Right renal cortex interstitium (tissue), 3 donors: ENCODE measurements at regions not wholly inside any gene's neighbourhood (a gene's known extent, or its start where the extent isn't known, plus 50 kb on each side); places are given as distances from the start of the nearest gene placed in this dataset.

Source experiments
- DNase-seq, 3 donors: peaks; one replicate each; pipeline ENCODE4 v3.0.0-alpha.2; 2013; ENCODE audit warnings: low read depth in 3 of 3, low spot score in 2 of 3

DNA sequence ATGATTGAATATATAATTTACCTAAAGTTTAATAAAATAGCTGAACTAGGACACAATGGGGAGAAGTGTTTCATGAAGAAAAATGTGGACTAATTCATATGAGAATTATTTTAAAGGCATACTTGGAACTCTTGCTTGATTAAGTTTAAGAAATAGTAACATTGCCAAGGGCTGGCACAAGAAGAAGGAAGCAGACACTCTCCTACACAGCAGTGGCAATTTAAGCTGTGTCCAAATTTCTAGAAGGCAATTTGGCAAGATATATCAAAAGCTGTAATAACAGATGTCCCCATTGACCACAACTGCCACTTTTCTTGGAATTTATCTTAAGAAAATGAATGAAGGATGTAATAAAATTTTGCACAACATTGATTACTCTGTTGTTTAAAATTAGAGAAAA lies 209.5 kb upstream of the S100G start:
- no peak for DNase-seq

GRCh38 chrX:16444353-16444752 lies 205.6 kb upstream of the S100G start:
- DNase-seq: no peak

GRCh38 chrX:16445166-16445752 lies 204.7 kb upstream of the S100G start:
- no peak for DNase-seq

GRCh38 chrX:16451334-16451733 lies 198.6 kb upstream of the S100G start:
- no peak for DNase-seq

GRCh38 chrX:16454926-16455325 lies 195.0 kb upstream of the S100G start:
- DNase-seq: no peak

- no peak for DNase-seq
Observed at GRCh38 chrX:16457239-16457638, 192.7 kb upstream of the S100G start.

- DNase-seq: no peak
Observed at GRCh38 chrX:16458208-16458607, 191.8 kb upstream of the S100G start.

DNA sequence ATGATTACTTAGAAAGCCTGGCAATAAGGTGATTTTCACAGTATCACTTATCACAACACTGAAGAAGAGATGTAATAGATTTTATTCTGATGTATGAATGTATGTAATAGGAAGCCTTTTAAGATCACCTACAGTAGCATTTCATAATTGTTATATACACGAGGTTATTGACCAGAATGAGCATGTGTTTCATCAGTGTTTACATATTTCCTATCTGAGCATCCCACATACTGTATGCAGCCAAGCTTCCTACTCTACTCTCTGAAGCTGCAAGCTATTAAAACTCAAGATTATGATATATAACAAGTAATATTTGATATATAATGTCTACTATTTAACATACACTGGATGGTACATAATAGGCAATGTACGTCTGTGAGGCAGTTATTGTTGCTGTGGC lies 190.9 kb upstream of the S100G start:
- no peak for DNase-seq

- DNase-seq: no peak
Observed at GRCh38 chrX:16461968-16462367, 188.0 kb upstream of the S100G start.

- no peak for DNase-seq
Observed at GRCh38 chrX:16462912-16463311, 187.0 kb upstream of the S100G start.

GRCh38 chrX:16464369-16464768 lies 185.6 kb upstream of the S100G start:
- no peak for DNase-seq

- no peak for DNase-seq
Observed at GRCh38 chrX:16465081-16465876, 184.7 kb upstream of the S100G start.

DNA sequence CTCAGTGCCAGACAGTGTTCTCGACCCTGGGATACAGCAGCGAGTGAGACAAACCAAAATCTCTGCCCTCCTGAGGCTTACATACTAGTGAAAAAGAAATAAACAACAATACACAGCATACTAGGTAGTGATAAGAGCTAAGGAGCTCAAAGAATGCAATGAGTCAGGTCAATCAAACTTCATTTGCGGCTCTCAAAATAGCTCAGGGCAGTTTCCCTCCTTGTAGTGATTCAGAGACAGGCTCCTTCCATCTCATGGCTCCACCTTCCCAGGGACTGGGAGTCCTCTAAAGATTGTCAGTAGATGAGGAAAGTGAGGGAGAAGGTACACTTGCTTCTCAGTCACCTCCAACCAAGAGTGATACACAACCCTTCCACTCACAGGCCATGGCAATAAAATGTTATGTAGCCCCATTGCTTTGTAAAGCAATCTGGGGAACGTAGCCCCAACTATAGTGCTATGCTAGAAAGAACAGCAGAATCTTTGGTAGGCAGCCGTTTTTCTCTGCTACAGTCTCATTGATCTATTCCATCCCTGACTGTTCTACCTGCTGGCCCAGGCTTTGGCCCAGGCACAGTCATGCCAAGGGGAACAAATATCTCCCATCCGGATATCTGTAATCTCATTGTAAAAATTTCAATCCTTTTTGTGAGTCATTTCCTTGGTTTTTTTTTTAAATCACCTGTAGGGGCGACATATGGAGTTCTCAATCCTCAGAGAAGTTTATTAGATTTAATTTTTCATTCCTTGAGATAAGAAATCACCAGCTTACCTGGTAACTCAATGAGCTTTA lies 183.1 kb upstream of the S100G start:
- DNase-seq: no peak

DNA sequence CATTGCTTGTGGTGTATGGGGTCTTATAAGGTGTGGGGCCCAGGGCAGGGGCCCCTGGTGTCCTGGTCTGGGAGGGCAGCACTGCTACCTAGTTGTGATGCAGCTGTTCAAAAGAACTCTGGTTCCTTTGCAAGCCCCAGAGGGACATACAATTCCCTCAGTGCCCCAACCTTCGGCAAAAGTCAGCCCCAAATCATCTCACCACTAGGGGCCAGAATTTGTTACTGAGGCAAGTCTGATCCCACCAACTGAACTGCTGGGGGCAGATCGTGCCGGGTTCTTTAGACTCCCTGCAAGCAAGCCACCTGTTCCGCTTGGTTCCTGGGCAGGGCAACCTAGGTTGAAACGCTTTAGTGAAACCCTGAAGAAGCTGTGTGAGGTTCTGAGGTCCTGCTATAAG lies 180.1 kb upstream of the S100G start:
- DNase-seq: no peak

DNA sequence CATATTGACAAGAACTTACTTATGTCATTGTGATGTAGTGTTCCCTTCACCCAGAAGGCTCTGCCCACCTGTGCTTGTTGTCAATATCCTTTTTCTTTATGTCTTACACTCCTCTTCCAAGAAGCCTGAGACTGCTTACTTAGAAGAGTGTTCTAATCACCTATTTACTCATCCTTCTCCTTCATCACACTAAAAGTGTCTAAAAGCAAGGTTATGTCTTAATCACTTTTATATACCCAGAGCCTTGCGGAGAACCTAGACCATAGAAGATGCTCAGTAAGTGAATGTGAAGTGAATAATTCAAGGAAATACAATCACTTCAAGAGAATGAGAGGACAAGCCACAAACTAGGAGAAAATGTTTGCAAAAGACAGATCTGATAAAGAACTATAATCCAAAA lies 177.6 kb upstream of the S100G start:
- no peak for DNase-seq

DNA sequence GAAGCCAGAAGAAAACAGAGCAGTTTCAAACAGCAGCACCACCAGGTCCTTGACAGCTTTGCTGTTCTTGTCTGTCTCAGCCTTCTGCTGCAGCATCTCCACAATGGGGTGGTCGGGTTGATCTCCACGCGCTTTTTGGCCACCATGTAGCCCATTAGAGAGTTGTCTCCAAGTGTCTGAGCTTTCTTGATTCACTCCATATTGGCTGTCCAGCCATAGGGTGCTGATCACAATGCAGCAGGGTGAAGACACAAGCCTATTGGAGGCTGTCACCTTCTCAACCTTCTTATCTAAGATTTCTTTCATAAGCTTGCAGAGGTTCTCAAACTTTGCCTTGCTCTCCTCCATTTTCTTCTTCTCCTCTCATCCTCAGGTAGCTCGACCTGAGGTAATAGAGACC lies 175.4 kb upstream of the S100G start:
- no peak for DNase-seq

DNA sequence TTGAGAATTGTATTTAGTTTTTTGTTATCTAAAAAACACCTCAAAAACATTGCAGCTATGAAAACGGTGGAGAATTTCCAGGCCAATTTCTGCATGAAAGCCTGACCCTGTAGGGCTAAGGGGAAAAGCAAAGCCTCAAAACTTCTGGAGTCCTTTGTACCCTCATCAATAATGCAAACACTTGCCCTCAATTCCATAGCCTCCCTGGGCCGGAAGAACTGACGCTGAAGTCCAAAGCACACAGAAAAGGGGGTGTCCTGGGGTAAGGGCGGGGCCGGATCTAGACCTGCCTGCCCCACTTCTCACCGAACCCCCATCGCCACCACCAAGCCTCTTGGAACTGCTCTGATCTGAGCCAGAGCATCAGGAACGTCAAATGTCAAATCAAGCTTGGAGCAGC lies 173.9 kb upstream of the S100G start:
- DNase-seq: no peak

DNA sequence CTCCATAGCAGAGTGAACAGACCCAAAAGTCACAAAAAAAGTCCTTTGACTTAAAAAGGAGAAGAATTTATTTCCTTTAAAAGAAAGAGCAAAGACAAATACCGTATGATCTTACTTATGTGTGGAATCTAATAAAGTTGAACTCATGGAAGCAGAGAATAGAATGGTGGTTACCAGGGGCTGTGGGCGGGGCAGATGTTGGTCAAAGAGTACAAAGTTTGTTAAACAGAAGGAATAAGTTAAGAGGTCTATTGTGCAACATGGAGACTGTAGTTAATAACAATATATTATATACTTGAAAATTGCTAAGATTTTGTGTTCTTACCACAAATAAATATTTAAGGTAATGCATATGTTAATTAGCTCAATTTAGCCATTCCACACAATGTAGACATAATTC lies 173.3 kb upstream of the S100G start:
- no peak for DNase-seq

DNA sequence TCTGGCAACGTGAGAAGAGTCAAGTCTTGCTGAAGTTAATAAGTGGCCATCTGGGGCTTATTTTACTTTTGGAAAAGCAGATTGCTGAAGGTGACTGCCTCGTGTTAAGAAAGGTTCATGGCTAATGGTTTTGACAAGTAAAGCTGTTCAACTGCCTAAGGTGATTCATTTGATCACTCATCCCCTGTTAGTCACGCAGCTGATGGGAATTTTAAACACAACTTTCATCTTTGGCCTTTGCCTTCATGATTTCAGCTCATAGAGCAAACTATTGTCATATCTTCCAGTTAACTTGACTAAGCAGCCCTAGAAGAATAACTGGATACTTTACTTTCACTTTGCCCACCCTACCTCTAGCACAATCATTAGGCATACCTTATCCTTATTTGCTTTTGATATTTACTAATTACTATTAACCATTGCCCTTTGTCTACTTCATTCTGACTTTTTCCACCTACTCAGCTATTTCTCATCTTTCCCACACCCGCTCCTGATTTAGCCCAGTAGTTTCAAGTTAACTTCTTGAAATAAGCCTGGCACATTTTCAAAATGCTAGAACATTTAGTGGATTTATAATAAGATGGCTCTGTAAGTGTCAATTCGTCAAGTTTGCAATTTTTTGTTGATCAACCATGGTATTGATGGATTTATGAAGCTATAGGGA lies 170.6 kb upstream of the S100G start:
- DNase-seq: no peak

- no peak for DNase-seq
Observed at GRCh38 chrX:16480049-16480448, 169.9 kb upstream of the S100G start.

DNA sequence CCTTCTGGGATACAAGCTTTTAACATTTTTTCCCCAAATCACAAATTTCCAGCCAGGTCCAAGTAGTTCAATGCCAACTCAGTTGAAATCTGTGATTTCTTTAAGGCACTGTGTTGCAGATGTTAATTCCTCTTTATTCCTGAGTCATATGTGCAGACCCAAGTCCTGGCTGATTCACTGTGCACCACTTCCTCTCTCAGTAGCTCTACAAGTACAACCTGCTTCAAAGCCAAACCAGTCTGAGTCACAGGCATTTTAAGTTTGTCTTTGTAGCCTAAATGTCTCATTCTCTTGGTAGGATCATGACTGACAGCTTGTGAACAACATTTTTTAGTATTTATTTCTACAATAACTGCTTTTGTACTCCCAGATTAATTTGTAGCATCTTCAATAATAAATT lies 165.6 kb upstream of the S100G start:
- no peak for DNase-seq
